ENCODE measurements at regions not wholly inside any gene's neighbourhood (a gene's known extent, or its start where the extent isn't known, plus 50 kb on each side); places are given as distances from the start of the nearest gene placed in this dataset.
A peak's percentile ranks its signal among the peaks of the same experiment; 100 is the strongest.

DNA sequence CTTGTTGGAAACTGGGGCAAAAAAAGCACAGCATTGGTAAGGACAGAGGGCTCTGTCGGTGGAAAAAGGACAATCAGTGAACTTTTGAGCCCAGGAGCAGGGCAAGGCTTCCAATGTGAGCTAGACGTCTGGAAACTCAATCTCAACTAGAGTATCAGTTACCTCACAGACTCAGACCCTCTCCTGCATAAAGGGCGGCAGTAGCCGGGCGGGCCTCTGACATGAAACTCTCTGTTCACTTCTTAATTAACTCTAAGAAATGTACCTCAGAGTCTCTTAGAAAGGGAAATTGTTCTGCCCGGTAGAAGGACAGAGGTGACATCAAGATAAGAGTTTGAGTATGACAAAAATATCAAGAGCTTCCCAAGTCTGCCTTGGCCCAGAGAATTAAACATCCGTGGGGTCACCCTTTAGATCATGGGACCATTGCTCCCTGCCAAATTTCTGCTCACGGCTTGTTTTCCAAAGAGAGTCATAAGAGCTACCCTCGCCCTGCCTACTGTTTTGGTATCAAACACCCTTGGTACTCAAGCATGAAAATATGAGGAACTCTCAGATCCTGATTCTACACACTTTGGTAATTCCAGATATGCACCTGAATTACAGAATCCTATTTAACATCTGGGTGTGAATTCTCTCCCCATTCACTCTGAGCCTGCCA lies 103.5 kb upstream of the PKDCC start:
- H3K27me3 ChIP-seq = no peaks in the 10 kb centered on the region
- TF ChIP-seq, protein P1, sequence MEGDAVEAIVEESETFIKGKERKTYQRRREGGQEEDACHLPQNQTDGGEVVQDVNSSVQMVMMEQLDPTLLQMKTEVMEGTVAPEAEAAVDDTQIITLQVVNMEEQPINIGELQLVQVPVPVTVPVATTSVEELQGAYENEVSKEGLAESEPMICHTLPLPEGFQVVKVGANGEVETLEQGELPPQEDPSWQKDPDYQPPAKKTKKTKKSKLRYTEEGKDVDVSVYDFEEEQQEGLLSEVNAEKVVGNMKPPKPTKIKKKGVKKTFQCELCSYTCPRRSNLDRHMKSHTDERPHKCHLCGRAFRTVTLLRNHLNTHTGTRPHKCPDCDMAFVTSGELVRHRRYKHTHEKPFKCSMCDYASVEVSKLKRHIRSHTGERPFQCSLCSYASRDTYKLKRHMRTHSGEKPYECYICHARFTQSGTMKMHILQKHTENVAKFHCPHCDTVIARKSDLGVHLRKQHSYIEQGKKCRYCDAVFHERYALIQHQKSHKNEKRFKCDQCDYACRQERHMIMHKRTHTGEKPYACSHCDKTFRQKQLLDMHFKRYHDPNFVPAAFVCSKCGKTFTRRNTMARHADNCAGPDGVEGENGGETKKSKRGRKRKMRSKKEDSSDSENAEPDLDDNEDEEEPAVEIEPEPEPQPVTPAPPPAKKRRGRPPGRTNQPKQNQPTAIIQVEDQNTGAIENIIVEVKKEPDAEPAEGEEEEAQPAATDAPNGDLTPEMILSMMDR (IDR thresholded peaks at IDR 0.05) = no peak
- no peak for TF ChIP-seq POLR2A (IDR thresholded peaks at IDR 0.05)
- H3K4me3 ChIP-seq (replicated peaks in 1 of 3) = no peak overlapping the region
- 56 to 60% methylated on average over 9 of the region's 9 CpGs for WGBS, 2 donors
- no peaks in the 10 kb centered on the region for H3K36me3 ChIP-seq
- intact Hi-C loops (cut with DNase I) = no loop called here
- peaks cover 12 to 15% of the 10 kb centered on the region in 2 donors for H3K4me1 ChIP-seq
- peak; percentile 56 to 62 for DNase-seq
- no peaks in the 10 kb centered on the region for H3K9me3 ChIP-seq
- peak overlapping the region; percentile 21 to 50 (median 37) for H3K27ac ChIP-seq

DNA sequence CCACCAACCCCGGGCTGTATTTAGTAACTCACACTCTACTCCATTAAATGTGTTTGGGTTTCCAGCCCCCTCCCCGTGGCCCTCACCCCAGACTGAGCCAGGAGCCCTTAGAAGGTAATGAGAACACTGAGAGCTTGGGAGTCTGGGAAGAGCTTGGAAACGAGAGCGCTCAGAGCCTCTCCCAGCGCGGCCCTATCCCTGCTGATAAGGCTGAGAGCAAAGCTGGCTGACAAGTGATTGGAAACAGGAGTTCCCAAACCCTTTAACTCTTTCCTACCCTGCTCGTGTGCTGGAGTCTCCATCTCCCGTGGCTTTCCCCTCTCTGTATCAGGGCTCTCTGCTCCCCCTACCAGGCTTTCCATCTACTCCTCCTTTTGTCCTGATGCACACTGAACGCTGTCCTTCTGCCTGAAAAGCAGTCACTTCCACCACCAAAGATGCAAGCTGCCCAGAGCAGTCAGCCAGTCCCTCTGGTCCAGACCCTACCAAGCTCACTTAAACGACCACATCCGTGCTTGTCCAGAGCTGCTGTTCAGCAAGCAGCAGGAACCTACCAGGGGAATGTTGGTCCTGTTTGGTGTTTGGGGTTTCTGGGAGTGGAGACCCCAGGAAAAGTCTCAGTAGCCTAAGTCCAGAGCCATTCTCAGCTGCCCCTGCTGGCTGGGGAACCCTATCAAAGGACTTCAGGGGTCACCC lies 100.0 kb upstream of the PKDCC start:
- Histone ChIP-seq H3K4me1 (peaks cover 12 to 15% of the 10 kb centered on the region in 2 donors), H3K27ac (no peak overlapping the region)
- TF ChIP-seq POLR2A (IDR thresholded peaks at IDR 0.05) = no peak
- TF ChIP-seq, protein P1 (IDR thresholded peaks at IDR 0.05) = no peak

DNA sequence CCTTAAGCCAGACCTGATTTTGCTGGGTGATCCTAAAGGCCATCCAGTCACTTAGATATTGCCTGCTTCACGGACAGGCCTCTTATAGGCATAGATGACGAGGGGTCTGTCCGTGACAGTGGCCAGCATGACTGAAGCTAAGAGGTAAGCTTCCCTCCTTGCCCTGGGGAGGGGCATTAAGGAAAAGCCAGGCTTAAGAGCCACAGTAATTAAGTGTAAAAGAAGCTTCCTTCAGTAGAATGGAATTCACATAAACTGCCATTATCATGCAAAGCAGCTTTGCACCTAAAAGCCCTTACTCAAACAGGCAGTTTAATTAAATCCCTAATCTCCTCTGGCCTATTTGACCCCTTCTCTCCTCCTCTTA lies 99.4 kb upstream of the PKDCC start:
- H3K9me3 ChIP-seq = no peaks in the 10 kb centered on the region
- DNase-seq = no peak
- no peak overlapping the region for H3K4me3 ChIP-seq (replicated peaks in 1 of 3)
- intact Hi-C loops (cut with DNase I) = no loop called here
- TF ChIP-seq, protein P1 (IDR thresholded peaks at IDR 0.05) = no peak
- H3K27me3 ChIP-seq = no peaks in the 10 kb centered on the region
- H3K4me1 ChIP-seq = peaks cover 12 to 15% of the 10 kb centered on the region in 2 donors
- H3K36me3 ChIP-seq = no peaks in the 10 kb centered on the region
- H3K27ac ChIP-seq = no peak overlapping the region
- 97 to 100% methylated on average over 3 of the region's 3 CpGs for WGBS, 2 donors

More for the DNA sequence above, 100.0 kb upstream of the PKDCC start:
- WGBS, 2 donors = 40 to 41% methylated on average over 11 of the region's 11 CpGs
- H3K27me3 ChIP-seq = no peaks in the 10 kb centered on the region
- no peaks in the 10 kb centered on the region for H3K9me3 ChIP-seq
- H3K36me3 ChIP-seq = no peaks in the 10 kb centered on the region
- DNase-seq = no peak
- H3K4me3 ChIP-seq (replicated peaks in 1 of 3) = no peak overlapping the region
- intact Hi-C loops (cut with DNase I) = no loop called here

DNA sequence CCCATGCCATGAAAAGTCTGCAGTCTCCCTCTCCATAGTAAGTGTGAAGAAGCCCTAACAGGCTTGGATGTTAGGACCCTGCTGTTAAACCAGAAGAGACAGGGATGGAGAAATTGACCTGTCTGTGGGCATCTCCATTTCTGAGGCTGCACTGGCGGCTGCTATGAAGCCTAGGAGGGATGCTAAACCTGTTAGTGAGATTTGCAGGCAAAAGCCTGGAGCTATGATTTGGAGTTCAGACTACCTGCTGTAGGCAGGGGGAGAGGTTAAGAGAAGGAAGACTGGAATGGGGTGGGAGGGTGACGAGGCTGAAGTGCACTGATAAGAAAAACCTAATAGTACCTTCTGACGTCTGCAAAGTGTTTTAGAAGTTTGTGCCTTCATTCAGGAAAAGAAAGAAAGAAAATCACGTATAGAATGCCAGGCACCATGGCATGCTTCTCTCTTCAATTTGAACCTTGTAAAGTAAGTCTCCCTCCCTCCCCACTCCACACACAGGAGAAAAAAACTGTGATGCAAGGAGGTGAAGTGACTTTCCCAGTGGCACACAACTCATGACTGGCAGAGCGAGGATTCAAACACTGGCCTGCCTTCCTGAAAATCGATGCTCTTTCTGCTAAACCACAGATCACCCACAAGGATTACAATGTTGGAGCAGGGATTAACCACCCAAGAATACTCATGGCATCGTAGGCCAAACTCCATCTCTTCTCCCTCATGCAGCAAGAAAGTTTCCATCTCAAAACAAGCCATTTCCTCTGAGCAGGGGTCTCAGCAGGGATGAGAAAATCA lies 98.5 kb upstream of the PKDCC start:
- Histone ChIP-seq H3K4me3 (replicated peaks in 1 of 3) (no peak overlapping the region), H3K4me1 (peaks cover 7 to 8% of the 10 kb centered on the region in 2 donors), H3K27me3 (no peaks in the 10 kb centered on the region), H3K36me3 (no peaks in the 10 kb centered on the region), H3K9me3 (no peaks in the 10 kb centered on the region), H3K27ac (no peak overlapping the region)
- DNase-seq = no peak
- intact Hi-C loops (cut with DNase I) = no loop called here
- TF ChIP-seq, protein P1 (IDR thresholded peaks at IDR 0.05) = no peak
- WGBS, 2 donors = 83 to 89% methylated on average over 7 of the region's 7 CpGs

Measured in thyroid gland (tissue), 4 donors.